ENCODE measurements at regions not wholly inside any gene's neighbourhood (a gene's known extent, or its start where the extent isn't known, plus 50 kb on each side); places are given as distances from the start of the nearest gene placed in this dataset.
"Not testable (repeated sequence)": the region's sequence is repeated elsewhere in the genome, so short reads cannot be mapped to it uniquely, and the experiment has no call there.

- TF ChIP-seq POLR2A (IDR thresholded peaks at IDR 0.05) (no peak), CTCF (IDR thresholded peaks at IDR 0.05) (no peak)
- Histone ChIP-seq H3K27ac (no peak overlapping the region), H3K27me3 (no peaks in the 10 kb centered on the region), H3K9me3 (no peaks in the 10 kb centered on the region), H3K4me3 (replicated peaks in 1 of 3) (no peak overlapping the region), H3K36me3 (no peaks in the 10 kb centered on the region), H3K4me1 (peaks cover 0 to 4% of the 10 kb centered on the region in 2 donors)
- intact Hi-C loops (cut with DNase I): no loop called here
- DNase-seq: no peak
- WGBS, 2 donors: 78 to 87% methylated on average over 2 of the region's 2 CpGs
Observed at GRCh38 chr4:54837576-54838140, 179.9 kb downstream of the KIT start.

DNA sequence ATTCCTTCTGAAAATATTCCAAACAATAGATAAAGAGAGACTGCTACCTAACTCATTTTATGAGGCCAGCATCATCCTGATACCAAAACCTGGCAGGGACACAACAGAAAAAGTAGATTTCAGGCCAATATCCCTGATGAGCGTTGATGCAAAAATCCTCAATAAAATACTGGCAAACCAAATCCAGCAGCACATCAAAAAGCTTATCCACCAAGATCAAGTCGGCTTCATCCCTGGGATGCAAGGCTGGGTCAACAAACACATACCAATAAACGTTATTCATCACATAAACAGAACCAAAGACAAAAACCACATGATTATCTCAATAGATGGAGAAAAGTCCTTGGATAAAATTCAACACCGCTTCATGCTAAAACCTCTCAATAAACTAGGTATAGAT lies 170.6 kb downstream of the KIT start:
- H3K27ac ChIP-seq; H3K27me3 ChIP-seq; H3K9me3 ChIP-seq; H3K36me3 ChIP-seq; H3K4me1 ChIP-seq; DNase-seq; H3K4me3 ChIP-seq (replicated peaks in 1 of 3); intact Hi-C loops (cut with DNase I): not testable (repeated sequence)
- 83 to 91% methylated on average over 4 of the region's 4 CpGs for WGBS, 2 donors

GRCh38 chr4:54823616-54824015 lies 165.9 kb downstream of the KIT start:
- intact Hi-C loops (cut with DNase I): no loop called here
- WGBS, 2 donors: 91 to 95% methylated on average over 1 of the region's 1 CpG
- H3K4me1 ChIP-seq: no peaks in the 10 kb centered on the region
- no peaks in the 10 kb centered on the region for H3K9me3 ChIP-seq
- H3K27ac ChIP-seq: no peak overlapping the region
- no peak for DNase-seq
- H3K4me3 ChIP-seq (replicated peaks in 1 of 3): no peak overlapping the region
- no peaks in the 10 kb centered on the region for H3K36me3 ChIP-seq
- TF ChIP-seq POLR2A (IDR thresholded peaks at IDR 0.05) (no peak), CTCF (IDR thresholded peaks at IDR 0.05) (no peak)
- no peaks in the 10 kb centered on the region for H3K27me3 ChIP-seq

- DNase-seq: no peak
- TF ChIP-seq CTCF (IDR thresholded peaks at IDR 0.05): no peak
- TF ChIP-seq POLR2A (IDR thresholded peaks at IDR 0.05): no peak
- H3K27me3 ChIP-seq: no peaks in the 10 kb centered on the region
- no peak overlapping the region for H3K27ac ChIP-seq
- intact Hi-C loops (cut with DNase I): no loop called here
- 74 to 76% methylated on average over 5 of the region's 5 CpGs for WGBS, 2 donors
- H3K36me3 ChIP-seq: no peaks in the 10 kb centered on the region
- H3K4me3 ChIP-seq (replicated peaks in 1 of 3): no peak overlapping the region
- no peaks in the 10 kb centered on the region for H3K9me3 ChIP-seq
- H3K4me1 ChIP-seq: no peaks in the 10 kb centered on the region
Observed at GRCh38 chr4:54819034-54819433, 161.3 kb downstream of the KIT start.

DNA sequence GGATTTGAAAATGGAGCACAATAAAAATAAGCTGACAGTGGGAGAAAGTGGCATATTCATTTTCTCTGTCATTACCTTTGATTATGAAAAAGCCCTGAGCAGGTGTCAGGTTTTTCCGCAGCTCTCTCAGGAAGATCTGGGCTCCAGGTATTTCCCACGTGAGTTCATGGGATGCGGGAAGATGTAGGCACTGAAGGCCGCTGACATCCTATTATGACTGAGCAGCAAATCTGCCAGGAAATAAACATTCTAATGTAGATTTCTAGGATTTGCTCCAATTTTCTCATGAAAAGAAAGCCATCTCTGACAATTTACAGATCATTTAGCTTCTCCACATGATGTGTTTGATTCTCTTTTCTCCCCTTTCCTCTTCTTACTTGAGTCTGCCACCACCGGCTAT lies 160.7 kb downstream of the KIT start:
- no peaks in the 10 kb centered on the region for H3K4me1 ChIP-seq
- H3K9me3 ChIP-seq: no peaks in the 10 kb centered on the region
- 89 to 91% methylated on average over 5 of the region's 5 CpGs for WGBS, 2 donors
- no peaks in the 10 kb centered on the region for H3K27me3 ChIP-seq
- no peak overlapping the region for H3K27ac ChIP-seq
- DNase-seq: no peak
- TF ChIP-seq CTCF (IDR thresholded peaks at IDR 0.05): no peak
- TF ChIP-seq POLR2A (IDR thresholded peaks at IDR 0.05): no peak
- H3K36me3 ChIP-seq: no peaks in the 10 kb centered on the region
- H3K4me3 ChIP-seq (replicated peaks in 1 of 3): no peak overlapping the region
- intact Hi-C loops (cut with DNase I): no loop called here

DNA sequence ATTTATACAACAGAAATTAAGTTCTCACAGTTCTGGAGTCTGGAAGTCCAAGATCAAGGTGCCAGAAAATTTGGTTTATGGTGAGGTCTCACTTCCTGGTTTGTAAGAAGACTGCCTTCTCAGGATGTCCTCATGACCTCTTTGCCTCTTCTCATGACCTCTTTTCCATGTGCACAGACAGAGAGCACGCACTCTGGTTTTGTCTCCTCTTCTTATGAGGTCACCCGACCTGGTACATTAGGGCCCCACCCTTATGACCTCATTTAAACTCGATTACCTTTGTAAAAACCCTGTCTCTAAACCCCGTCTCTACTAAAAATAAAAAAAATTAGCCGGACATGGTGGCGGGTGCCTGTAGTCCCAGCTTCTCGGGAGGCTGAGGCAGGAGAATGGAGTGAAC lies 155.9 kb downstream of the KIT start:
- intact Hi-C loops (cut with DNase I): no loop called here
- no peaks in the 10 kb centered on the region for H3K36me3 ChIP-seq
- no peaks in the 10 kb centered on the region for H3K9me3 ChIP-seq
- H3K4me1 ChIP-seq: no peaks in the 10 kb centered on the region
- TF ChIP-seq CTCF (IDR thresholded peaks at IDR 0.05) (no peak), POLR2A (IDR thresholded peaks at IDR 0.05) (no peak)
- WGBS, 2 donors: 87 to 92% methylated on average over 7 of the region's 7 CpGs
- H3K27me3 ChIP-seq: no peaks in the 10 kb centered on the region
- no peak overlapping the region for H3K27ac ChIP-seq
- no peak overlapping the region for H3K4me3 ChIP-seq (replicated peaks in 1 of 3)
- no peak for DNase-seq
